MM.1S (cell line): ENCODE measurements at regions not wholly inside any gene's neighbourhood (a gene's known extent, or its start where the extent isn't known, plus 50 kb on each side); places are given as distances from the start of the nearest gene placed in this dataset.

Source experiments
- CTCF ChIP-seq: fragments of 300-600 bp; sonication (generic); IDR thresholded peaks from 2 replicates; pipeline ENCODE4 v1.5.1; 2016; ENCODE audit warnings: antibody characterized with exemption, low read length, mixed read lengths
- EZH2 ChIP-seq: fragments of 300-600 bp; sonication (generic); optimal IDR thresholded peaks from 2 replicates; pipeline ENCODE3; 2017; ENCODE audit warnings: low read depth, mild to moderate bottlenecking, antibody characterized with exemption, low read length, mixed read lengths

- no peak for TF ChIP-seq CTCF
- TF ChIP-seq EZH2 = no peak
These were observed 107.0 kb upstream of the CRY1 start for GRCh38 chr12:107200394-107200793.
